ENCODE measurements at regions not wholly inside any gene's neighbourhood (a gene's known extent, or its start where the extent isn't known, plus 50 kb on each side); places are given as distances from the start of the nearest gene placed in this dataset.

- no peak for TF ChIP-seq CTCF (IDR thresholded peaks at IDR 0.05)
- no peak for TF ChIP-seq POLR2AphosphoS5 (IDR thresholded peaks at IDR 0.05)
Observed at GRCh38 chr10:76719006-76719405, 918.6 kb downstream of the KCNMA1 start.
